SK-N-SH (cell line): ENCODE measurements at regions not wholly inside any gene's neighbourhood (a gene's known extent, or its start where the extent isn't known, plus 50 kb on each side); places are given as distances from the start of the nearest gene placed in this dataset.

Source experiments
- EP300 ChIP-seq, 2 experiments: IDR thresholded peaks; 2 replicates each; pipeline versions ENCODE4 v1.4.0 to v1.6.1; 2012; ENCODE audit warnings: borderline replicate concordance in 1 of 2, low read depth in 1 of 2, low read length in 1 of 2
- RFX5 ChIP-seq: IDR thresholded peaks from 2 replicates; pipeline ENCODE4 v1.6.1; 2012; ENCODE audit warnings: mild to moderate bottlenecking, improper control_type of control experiment, low read length

- TF ChIP-seq EP300 (IDR thresholded peaks at IDR 0.05; ENCODE audit: borderline replicate concordance in 1 of 2, low read depth in 1 of 2, low read length in 1 of 2) (no peak), RFX5 (no peak)
Observed at GRCh38 chr2:191552066-191552465, 125.9 kb upstream of the NABP1 start.
